Keratinocyte (primary cell): ENCODE measurements at regions not wholly inside any gene's neighbourhood (a gene's known extent, or its start where the extent isn't known, plus 50 kb on each side); places are given as distances from the start of the nearest gene placed in this dataset.

Experiments
- EZH2 ChIP-seq: IDR thresholded peaks from one replicate; pipeline ENCODE4 v1.6.1; 2012; ENCODE audit warnings: inconsistent platforms, mild to moderate bottlenecking, low read length, moderate library complexity
- TF ChIP-seq, protein P1 (sequence below), 3 experiments: IDR thresholded peaks in 1 of 3; conservative IDR thresholded peaks in 1 of 3; optimal IDR thresholded peaks in 1 of 3; 2 replicates in 2 of 3; 3 replicates in 1 of 3; pipeline versions ENCODE3 to v1.5.1; 2011; ENCODE audit warnings: low read length in 3 of 3, mild to moderate bottlenecking in 3 of 3, moderate library complexity in 2 of 3, control low read depth in 1 of 3, inconsistent platforms in 1 of 3; ENCODE audit not compliant: insufficient read depth in 2 of 3; ENCODE audit errors: extremely low read depth in 1 of 3

DNA sequence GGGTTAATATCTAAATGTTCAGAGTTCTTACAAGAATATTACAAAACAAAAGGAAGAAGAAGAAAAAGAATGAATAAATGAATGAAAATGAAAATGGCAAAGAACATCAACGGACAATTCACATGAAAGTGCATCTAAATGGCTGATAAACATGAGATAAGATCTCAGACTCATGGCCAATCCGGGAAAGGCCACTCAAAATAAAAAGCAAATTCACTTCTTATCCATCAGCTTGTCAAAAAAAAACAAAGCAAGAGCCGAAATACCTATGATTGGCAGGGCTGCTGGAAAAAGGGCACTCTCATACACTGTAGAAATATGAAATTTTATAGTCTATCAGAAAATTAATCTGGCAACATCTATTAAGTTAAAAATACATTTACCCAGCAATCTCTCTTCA lies 103.6 kb upstream of the EDEM3 start:
- TF ChIP-seq, protein P1, sequence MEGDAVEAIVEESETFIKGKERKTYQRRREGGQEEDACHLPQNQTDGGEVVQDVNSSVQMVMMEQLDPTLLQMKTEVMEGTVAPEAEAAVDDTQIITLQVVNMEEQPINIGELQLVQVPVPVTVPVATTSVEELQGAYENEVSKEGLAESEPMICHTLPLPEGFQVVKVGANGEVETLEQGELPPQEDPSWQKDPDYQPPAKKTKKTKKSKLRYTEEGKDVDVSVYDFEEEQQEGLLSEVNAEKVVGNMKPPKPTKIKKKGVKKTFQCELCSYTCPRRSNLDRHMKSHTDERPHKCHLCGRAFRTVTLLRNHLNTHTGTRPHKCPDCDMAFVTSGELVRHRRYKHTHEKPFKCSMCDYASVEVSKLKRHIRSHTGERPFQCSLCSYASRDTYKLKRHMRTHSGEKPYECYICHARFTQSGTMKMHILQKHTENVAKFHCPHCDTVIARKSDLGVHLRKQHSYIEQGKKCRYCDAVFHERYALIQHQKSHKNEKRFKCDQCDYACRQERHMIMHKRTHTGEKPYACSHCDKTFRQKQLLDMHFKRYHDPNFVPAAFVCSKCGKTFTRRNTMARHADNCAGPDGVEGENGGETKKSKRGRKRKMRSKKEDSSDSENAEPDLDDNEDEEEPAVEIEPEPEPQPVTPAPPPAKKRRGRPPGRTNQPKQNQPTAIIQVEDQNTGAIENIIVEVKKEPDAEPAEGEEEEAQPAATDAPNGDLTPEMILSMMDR (optimal IDR thresholded peaks at IDR 0.05 in 1 of 3, IDR thresholded peaks at IDR 0.05 in 1 of 3, conservative IDR thresholded peaks at IDR 0.05 in 1 of 3; ENCODE audit: extremely low read depth in 1 of 3, insufficient read depth in 2 of 3, low read length in 3 of 3) = no peak
- no peak for TF ChIP-seq EZH2
